ENCODE measurements at regions not wholly inside any gene's neighbourhood (a gene's known extent, or its start where the extent isn't known, plus 50 kb on each side); places are given as distances from the start of the nearest gene placed in this dataset.

DNA sequence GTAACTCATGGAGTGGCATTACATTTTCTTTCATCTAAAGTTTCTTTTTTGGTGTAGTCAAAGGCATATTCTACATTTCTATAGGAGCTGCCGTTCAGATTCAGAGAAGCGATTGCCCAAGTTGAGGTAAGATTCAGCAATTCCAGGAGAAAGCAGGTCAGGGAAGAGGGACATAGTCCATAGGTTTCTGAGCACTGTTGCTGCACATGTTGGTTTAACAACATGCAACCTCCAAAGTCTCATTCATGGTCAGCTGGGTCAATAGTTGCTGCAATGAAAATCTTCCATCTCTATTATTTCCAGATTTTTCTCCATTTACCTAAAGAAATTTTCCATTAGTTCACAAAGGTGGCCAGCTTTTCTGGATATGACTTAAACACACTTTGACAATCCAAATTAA, 682.3 kb upstream of the MAN1A1 start:
- POLR2A ChIA-PET: no interaction called here
- Mint-ChIP-seq H3K4me3 (no peak overlapping the region), H3K36me3 (ENCODE audit: low read depth) (no peaks in the 10 kb centered on the region), H3K27ac (no peak overlapping the region), H3K4me1 (no peaks in the 10 kb centered on the region), H3K27me3 (no peaks in the 10 kb centered on the region), H3K9me3 (no peaks in the 10 kb centered on the region)
- DNase-seq: no peak
- CTCF ChIA-PET: no interaction called here

DNA sequence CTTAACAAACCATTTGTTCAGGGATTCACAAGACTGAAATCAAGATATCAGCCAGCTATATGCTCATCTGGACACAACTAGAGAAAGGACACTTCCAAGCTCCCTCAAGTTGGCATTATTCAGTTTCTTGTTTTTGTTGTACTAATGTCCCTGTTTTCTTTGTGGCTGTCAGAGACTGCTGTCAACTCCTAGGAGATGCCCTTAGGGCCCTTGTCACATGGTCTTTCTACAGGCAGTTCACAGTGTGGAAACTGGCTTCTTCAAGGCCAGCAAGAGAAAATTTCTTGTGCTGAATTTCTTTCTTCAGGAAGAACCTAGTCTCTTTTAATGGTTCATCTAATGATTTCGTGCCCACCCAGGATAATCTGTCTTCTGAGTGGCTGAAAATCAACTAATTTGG, 677.2 kb upstream of the MAN1A1 start:
- no peak for DNase-seq
- POLR2A ChIA-PET: no interaction called here

DNA sequence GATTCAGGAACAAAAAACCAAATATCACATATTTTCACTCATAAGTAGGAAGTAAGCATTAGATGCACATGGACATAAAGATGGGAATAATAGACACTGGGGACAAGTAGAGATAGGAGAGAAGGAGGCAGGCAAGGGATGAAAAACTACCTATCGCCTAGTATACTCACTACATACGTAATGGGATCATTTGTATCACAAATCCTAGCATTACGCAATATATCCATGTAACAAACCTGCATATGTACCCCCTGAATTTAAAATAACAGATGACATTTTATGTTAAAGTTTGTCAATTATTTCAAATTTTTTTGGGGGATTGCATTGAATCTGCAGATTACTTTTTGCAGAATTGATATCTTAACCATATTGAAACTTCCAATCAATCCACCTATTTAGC, 660.5 kb upstream of the MAN1A1 start:
- Mint-ChIP-seq H3K36me3 (ENCODE audit: low read depth) (no peaks in the 10 kb centered on the region), H3K27ac (no peak overlapping the region), H3K27me3 (no peaks in the 10 kb centered on the region), H3K9me3 (no peaks in the 10 kb centered on the region), H3K4me3 (no peak overlapping the region), H3K4me1 (no peaks in the 10 kb centered on the region)
- no peak for DNase-seq
- ChIA-PET POLR2A (no interaction called here), CTCF (no interaction called here)

More for the DNA sequence above, 677.2 kb upstream of the MAN1A1 start:
- CTCF ChIA-PET: interaction anchor here (1.1 kb wide), 1 partner anchor 15 kb away, joined by 3 read pairs; no protein-coding TSS in a partner anchor
- H3K4me3 Mint-ChIP-seq: no peak overlapping the region
- no peaks in the 10 kb centered on the region for H3K36me3 Mint-ChIP-seq (ENCODE audit: low read depth)
- H3K4me1 Mint-ChIP-seq: no peaks in the 10 kb centered on the region
- no peaks in the 10 kb centered on the region for H3K27me3 Mint-ChIP-seq
- H3K9me3 Mint-ChIP-seq: no peaks in the 10 kb centered on the region
- no peak overlapping the region for H3K27ac Mint-ChIP-seq

DNA sequence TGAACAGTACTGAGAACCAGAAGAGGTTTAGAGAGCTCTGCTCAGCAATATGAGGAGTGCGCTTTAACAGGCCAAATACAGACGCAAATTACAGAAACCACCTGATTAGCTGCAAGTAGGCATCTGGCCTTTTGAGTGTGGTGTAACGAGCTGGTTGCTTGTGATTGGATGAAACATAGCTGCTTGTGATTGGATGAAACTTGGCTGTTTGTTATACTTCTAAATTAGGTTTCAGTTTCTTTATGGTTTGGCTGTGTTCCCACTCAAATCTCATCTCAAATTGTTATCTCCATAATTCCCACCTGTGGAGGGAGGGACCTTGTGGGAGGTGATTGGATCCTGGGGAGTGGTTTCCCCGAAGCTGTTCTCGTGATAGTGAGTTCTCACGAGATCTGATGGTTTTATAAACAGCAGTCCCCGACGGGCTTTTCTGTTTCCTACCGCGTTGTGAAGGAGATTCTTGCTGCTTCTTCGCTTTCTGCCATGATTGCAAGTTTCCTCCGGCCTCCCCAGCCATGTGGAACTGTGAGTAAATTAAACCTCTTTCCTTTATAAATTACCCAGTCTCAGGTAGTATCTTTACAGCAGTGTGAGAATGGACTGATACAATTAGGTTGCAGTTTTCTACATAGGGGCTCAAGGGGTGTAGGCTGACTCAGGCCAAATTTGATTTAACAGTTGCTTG, 655.9 kb upstream of the MAN1A1 start:
- Mint-ChIP-seq H3K4me3 (no peak overlapping the region), H3K27me3 (no peaks in the 10 kb centered on the region), H3K9me3 (no peaks in the 10 kb centered on the region), H3K4me1 (no peaks in the 10 kb centered on the region), H3K36me3 (ENCODE audit: low read depth) (no peaks in the 10 kb centered on the region), H3K27ac (no peak overlapping the region)
- DNase-seq: no peak
- POLR2A ChIA-PET: interaction anchor here (0.6 kb wide), 1 partner anchor 309 kb away, joined by 3 read pairs; no protein-coding TSS in a partner anchor
- CTCF ChIA-PET: no interaction called here

DNA sequence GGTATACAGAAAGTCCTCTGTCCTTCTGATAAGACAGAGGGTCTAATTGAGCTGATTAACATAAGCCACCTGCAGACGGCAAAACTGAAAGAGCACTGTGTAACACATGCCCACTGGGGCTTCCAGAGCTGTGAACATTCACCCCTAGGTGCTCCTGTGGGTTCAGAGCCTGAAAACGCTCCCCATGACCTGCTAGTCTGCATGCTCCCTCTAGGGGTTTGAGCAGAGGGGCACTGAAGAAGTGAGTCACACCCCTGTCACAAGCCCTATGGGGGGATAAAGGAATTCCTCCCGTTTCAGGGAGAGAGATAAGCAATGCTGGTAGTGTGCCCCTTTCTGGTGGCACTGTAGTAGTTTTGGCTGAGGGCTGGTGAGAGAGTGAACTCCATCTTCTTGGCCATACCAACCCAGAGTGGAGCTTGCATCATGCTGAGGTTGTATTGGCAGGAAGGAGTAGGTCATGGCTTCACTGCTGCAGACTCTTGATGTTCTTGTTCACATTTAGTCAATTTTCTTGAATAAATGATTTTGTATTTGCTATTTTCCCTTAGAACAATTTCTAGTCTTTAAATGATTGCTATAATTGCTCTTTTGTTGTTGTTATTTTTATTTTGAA, 637.5 kb upstream of the MAN1A1 start:
- H3K36me3 Mint-ChIP-seq (ENCODE audit: low read depth): no peaks in the 10 kb centered on the region
- H3K27me3 Mint-ChIP-seq: no peaks in the 10 kb centered on the region
- ChIA-PET POLR2A (no interaction called here), CTCF (no interaction called here)
- H3K4me1 Mint-ChIP-seq: no peaks in the 10 kb centered on the region
- no peak overlapping the region for H3K4me3 Mint-ChIP-seq
- no peak for DNase-seq
- no peaks in the 10 kb centered on the region for H3K9me3 Mint-ChIP-seq
- H3K27ac Mint-ChIP-seq: no peak overlapping the region

DNA sequence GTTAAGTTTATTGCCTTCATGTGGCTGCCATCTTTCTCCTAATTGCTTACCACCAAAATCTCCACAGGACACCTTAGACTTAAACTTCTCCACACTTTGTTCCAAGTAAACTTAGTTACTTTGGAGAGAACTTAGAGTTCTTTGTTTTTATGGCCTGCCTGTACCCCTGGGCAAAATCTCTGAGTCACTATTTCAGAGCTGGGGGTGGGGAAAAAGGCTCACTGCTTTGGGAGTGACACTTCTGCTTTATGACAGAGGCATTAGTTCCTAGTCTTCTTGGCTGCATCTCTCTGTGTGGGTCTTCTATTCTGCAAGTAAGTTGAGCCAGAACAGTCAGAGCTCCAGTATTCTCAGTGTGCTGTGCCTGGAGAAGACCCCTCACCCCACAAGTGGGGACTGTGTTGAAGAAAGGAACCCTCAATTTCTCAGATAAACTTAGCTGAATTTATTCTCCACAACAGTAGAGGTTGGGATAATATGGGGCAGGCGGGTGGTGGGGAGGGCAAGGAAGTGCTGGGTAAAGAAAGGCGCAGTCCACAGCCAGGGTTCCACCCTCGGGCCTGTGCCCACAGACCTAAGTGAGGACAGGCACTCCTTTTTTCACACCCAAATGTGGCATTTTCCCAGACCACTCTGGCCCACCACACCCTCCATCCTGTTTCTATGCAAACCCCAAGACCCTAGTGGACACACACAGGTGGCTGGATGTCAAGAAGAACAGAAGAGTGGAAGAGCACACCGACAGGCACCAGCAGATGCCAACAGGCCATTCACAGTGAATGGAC, 636.6 kb upstream of the MAN1A1 start:
- Mint-ChIP-seq H3K36me3 (ENCODE audit: low read depth) (no peaks in the 10 kb centered on the region), H3K9me3 (no peaks in the 10 kb centered on the region), H3K27ac (no peak overlapping the region), H3K27me3 (no peaks in the 10 kb centered on the region), H3K4me1 (no peaks in the 10 kb centered on the region), H3K4me3 (no peak overlapping the region)
- ChIA-PET POLR2A (no interaction called here), CTCF (no interaction called here)
- DNase-seq: no peak

DNA sequence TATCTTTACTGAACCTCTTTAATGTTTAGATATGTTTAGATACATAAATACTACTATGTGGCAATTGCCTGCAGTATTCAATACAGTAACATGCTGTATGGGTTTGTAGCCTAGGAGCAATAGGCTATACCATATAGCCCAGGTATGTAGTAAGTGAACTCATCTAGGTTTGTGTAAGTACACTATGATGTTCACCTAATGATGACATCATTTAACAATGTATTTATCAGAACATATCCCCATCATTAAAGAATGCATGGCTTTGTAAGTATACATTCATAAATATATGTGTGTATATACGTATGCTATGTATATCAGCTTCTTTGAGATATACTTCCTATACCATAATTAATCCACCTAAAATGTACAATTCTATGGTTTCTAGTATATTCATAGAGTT, 631.2 kb upstream of the MAN1A1 start:
- Mint-ChIP-seq H3K9me3 (no peaks in the 10 kb centered on the region), H3K27ac (no peak overlapping the region), H3K36me3 (ENCODE audit: low read depth) (no peaks in the 10 kb centered on the region), H3K4me3 (no peak overlapping the region), H3K4me1 (no peaks in the 10 kb centered on the region), H3K27me3 (no peaks in the 10 kb centered on the region)
- CTCF ChIA-PET: no interaction called here
- no peak for DNase-seq
- POLR2A ChIA-PET: no interaction called here

DNA sequence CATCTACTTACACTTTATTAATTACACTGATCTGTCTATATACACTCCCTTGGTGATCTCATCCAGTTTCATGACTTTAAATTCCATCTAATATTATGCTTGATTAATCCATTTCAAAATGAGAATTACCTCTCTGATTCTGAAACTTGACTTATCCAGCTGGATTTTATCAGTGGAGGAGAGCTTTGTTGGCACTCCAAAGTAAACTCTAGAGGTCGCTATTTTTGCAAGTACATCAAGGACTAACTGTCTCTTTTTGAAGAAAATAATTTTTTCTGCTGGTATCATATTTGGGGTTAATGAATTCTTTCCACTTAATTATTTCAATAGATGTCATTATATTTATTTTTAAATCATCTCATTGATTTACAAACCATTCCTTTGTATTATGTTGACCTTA, 630.3 kb upstream of the MAN1A1 start:
- Mint-ChIP-seq H3K9me3 (no peaks in the 10 kb centered on the region), H3K4me3 (no peak overlapping the region), H3K27me3 (no peaks in the 10 kb centered on the region), H3K27ac (no peak overlapping the region), H3K4me1 (no peaks in the 10 kb centered on the region), H3K36me3 (ENCODE audit: low read depth) (no peaks in the 10 kb centered on the region)
- ChIA-PET POLR2A (no interaction called here), CTCF (no interaction called here)
- no peak for DNase-seq

DNA sequence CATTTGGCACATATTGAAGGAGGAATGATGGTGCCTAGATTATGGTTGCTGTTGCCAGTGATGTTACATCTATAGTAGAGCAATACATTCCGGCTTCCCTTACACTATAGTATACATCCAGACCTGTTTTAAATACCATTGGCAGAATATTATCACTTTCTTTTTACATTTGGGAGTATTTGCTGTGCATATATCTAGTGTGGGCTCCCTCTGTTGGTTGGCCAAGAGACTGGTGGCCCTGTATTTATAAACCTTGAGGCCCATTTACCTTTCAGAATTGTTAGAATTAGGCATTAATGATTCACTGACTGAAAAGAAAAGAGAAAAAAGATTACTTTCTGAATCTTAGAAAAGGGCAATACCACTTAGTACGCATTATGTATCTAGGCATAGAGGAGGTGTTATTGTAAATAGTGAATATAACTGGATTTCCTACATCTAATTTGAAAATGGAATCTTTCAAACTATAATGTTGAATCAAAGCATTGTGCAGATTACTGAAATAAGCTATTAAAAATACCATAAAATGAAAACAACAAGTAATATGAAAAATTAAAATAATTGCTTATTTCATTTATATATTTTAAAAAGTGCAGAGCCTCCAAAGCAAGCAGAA, 628.8 kb upstream of the MAN1A1 start:
- Mint-ChIP-seq H3K36me3 (ENCODE audit: low read depth) (no peaks in the 10 kb centered on the region), H3K9me3 (no peaks in the 10 kb centered on the region), H3K4me1 (no peaks in the 10 kb centered on the region), H3K4me3 (no peak overlapping the region), H3K27ac (no peak overlapping the region), H3K27me3 (no peaks in the 10 kb centered on the region)
- ChIA-PET POLR2A (no interaction called here), CTCF (no interaction called here)
- DNase-seq: peak; percentile 7

DNA sequence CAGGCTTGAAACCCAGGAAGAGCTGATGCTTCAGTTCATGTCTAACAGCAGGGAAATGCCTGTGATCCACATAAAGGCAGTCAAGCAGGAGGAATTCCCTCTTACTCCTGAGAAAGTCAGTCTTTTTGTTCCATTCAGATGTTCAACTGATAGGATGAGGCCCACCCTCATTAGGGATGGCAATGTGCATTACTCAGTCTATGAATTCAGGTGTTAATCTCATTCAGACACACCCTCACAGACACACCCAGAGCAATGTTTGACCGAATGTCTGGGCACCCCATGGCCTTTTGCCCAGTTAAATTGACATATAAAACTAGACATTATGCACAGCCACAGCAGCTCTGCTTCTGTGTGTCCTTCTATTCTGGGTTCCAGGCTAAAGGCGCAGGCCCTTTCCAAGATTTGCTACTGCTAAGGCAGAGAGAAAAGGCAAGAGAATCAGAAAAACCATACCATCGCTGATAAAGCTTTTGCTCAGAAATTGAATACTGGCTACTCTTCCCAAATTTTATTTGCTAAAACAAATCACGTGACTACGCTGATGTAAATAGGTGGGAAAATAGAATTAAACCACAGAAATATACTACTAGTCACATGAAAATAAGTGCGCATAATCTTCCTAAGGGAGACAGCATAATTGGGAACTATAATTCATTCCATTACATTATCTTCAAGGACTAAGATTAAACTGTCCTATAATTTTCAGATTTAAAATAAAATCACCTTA, 625.0 kb upstream of the MAN1A1 start:
- POLR2A ChIA-PET: no interaction called here
- CTCF ChIA-PET: no interaction called here
- H3K27ac Mint-ChIP-seq: no peak overlapping the region
- no peaks in the 10 kb centered on the region for H3K9me3 Mint-ChIP-seq
- no peaks in the 10 kb centered on the region for H3K36me3 Mint-ChIP-seq (ENCODE audit: low read depth)
- no peaks in the 10 kb centered on the region for H3K4me1 Mint-ChIP-seq
- no peak overlapping the region for H3K4me3 Mint-ChIP-seq
- H3K27me3 Mint-ChIP-seq: no peaks in the 10 kb centered on the region
- DNase-seq: no peak

DNA sequence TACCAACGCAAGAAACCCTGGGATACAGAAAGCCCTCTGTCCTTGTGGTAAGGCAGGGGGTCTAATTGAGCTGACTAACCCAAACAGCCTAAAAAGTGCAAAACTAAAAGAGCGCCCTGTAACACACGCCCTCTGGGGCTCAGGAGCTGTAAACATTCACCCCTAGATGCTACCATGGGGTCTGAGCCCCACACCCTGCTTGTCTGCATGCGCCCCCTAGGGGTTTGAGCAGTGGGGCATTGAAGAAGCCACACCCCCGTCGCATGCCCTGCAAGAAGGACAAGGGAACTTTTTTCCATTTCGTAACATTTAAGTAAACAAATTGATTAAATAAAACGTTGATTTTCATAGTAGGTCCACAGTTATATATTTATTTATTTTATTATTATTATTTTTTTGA, 616.9 kb upstream of the MAN1A1 start:
- H3K27ac Mint-ChIP-seq: no peak overlapping the region
- peak; percentile 21 for DNase-seq
- H3K4me3 Mint-ChIP-seq: no peak overlapping the region
- H3K27me3 Mint-ChIP-seq: no peaks in the 10 kb centered on the region
- no peaks in the 10 kb centered on the region for H3K36me3 Mint-ChIP-seq (ENCODE audit: low read depth)
- CTCF ChIA-PET: no interaction called here
- no peaks in the 10 kb centered on the region for H3K4me1 Mint-ChIP-seq
- no peaks in the 10 kb centered on the region for H3K9me3 Mint-ChIP-seq
- POLR2A ChIA-PET: no interaction called here

DNA sequence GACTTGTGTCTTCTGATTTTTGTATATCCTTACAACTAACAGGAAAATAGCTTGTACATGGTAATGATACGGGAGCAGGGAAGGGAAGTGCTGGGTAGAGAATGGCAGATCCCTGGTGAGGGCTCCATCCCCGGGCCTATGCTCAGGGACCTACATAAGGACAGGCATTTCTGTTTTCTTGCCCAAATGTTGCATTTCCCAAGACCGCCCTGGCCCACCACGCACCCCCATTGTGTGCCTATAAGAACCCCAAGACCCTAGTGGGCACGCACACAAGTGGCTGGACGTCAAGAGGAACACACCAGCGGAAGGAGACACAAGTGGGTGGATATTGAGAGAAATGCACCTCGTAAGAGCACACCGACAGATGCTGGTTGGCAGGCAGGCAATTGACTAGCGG, 616.3 kb upstream of the MAN1A1 start:
- H3K27ac Mint-ChIP-seq: no peak overlapping the region
- H3K4me3 Mint-ChIP-seq: no peak overlapping the region
- no peaks in the 10 kb centered on the region for H3K27me3 Mint-ChIP-seq
- H3K9me3 Mint-ChIP-seq: no peaks in the 10 kb centered on the region
- ChIA-PET CTCF (no interaction called here), POLR2A (no interaction called here)
- no peaks in the 10 kb centered on the region for H3K4me1 Mint-ChIP-seq
- DNase-seq: no peak
- H3K36me3 Mint-ChIP-seq (ENCODE audit: low read depth): no peaks in the 10 kb centered on the region

DNA sequence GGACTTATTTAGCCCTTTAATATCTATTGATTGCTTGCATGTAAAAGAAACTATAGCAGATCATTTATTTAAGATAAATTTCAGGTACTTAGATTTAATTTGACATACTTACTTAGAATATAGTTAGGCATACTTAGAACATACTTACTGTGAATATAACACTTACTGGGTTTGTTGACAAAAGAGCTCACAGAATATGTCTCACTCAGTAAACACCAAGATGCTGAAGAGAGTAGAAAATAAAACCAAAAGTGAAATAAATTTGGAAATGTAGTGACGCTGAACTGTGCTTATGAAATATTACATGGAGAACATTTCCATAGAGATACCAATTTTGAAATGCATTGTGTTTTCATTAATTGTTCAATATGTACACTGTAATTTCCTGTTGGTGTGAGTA, 615.4 kb upstream of the MAN1A1 start:
- no peaks in the 10 kb centered on the region for H3K27me3 Mint-ChIP-seq
- DNase-seq: no peak
- no peak overlapping the region for H3K27ac Mint-ChIP-seq
- CTCF ChIA-PET: no interaction called here
- no peak overlapping the region for H3K4me3 Mint-ChIP-seq
- H3K9me3 Mint-ChIP-seq: no peaks in the 10 kb centered on the region
- H3K4me1 Mint-ChIP-seq: no peaks in the 10 kb centered on the region
- H3K36me3 Mint-ChIP-seq (ENCODE audit: low read depth): no peaks in the 10 kb centered on the region
- POLR2A ChIA-PET: no interaction called here
